ENCODE measurements at regions not wholly inside any gene's neighbourhood (a gene's known extent, or its start where the extent isn't known, plus 50 kb on each side); places are given as distances from the start of the nearest gene placed in this dataset.
A peak's percentile ranks its signal among the peaks of the same experiment; 100 is the strongest.

DNA sequence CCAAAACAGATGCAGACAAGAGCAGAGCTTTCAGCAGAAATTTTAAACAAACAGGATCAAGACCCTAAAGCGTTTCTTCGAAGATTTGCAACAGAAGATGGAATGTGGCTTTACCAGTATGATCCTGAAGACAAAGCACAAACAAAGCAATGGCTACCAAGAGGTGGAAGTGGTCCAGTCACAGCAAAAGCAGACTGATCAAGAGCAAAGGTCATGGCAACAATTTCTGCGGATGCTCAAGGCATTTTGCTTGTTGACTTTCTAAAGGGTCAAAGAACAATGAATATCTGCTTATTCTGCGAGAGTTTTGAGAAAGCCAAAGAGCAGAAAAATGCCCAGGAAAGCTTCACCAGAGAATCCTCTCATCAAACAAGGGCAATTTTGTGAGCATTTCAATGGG is 130.4 kb downstream of the MBL2 start:
- Histone ChIP-seq H3K79me2 (ENCODE audit: low read length) (no peaks in the 10 kb centered on the region), H3K4me1 (ENCODE audit: low read length) (no peaks in the 10 kb centered on the region), H4K20me1 (ENCODE audit: insufficient read depth, low read depth, low read length) (no peaks in the 10 kb centered on the region), H3K4me2 (ENCODE audit: low read depth, low read length, poor library complexity, severe bottlenecking) (no peak overlapping the region), H2AFZ (ENCODE audit: low read length) (no peak overlapping the region), H3K27ac (ENCODE audit: low read length) (no peak overlapping the region), H3K36me3 (ENCODE audit: insufficient read depth, low read length) (no peaks in the 10 kb centered on the region), H3K4me3 (ENCODE audit: low read length) (no peak overlapping the region), H3K9me3 (ENCODE audit: low read length) (peaks cover 3% of the 10 kb centered on the region), H3K9me2 (replicated peaks; ENCODE audit: insufficient read depth, low read length) (no peaks in the 10 kb centered on the region), H3K27me3 (ENCODE audit: low read length) (no peaks in the 10 kb centered on the region), H3K9ac (ENCODE audit: low read length) (no peak overlapping the region)
- DNase-seq, result no peak

DNA sequence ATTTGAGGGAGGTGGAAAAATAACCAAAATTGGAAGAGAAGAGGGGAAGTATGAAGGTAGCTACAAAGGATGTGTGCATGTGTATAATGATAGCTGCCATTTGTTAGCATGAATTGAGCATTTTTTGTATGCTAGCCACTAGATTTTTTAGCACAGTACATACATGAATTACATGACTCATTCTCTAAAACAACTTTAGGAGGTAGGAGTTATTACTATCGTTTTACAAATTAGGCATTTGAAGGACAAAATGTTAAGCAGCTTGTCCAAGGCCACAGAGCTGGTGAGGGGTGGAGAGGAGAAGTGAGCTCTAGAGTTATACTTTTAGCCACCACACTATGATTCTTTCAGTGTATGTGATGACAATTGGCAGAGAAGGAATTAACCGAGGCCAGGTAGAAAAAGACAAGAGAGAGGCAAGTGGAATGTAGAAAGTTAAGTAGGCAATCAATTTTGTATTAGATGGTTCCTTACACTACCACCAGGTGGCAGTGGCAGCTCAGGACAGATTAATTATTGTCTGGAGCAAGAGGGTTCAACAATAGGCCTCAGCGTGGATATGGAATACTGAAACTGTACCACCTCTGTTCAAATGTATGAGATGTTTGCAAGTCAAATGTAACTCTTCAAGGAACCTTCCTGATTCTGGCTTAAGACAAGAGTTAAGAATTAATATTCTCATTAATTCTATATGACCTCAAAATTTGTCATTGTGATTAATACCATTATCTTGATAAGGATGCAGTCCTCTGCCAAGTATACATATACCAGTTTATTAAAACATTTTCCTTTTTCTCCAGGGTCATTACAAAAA is 128.0 kb downstream of the MBL2 start:
- Histone ChIP-seq H3K9me3 (ENCODE audit: low read length) (peaks cover 2% of the 10 kb centered on the region; the same call in 1 of the 2 replicates), H3K9me2 (replicated peaks; ENCODE audit: insufficient read depth, low read length) (no peaks in the 10 kb centered on the region), H3K36me3 (ENCODE audit: insufficient read depth, low read length) (no peaks in the 10 kb centered on the region), H3K27me3 (ENCODE audit: low read length) (no peaks in the 10 kb centered on the region), H3K4me3 (ENCODE audit: low read length) (no peak overlapping the region), H2AFZ (ENCODE audit: low read length) (no peak overlapping the region), H3K9ac (ENCODE audit: low read length) (no peak overlapping the region), H3K4me1 (ENCODE audit: low read length) (no peaks in the 10 kb centered on the region), H3K4me2 (ENCODE audit: low read depth, low read length, poor library complexity, severe bottlenecking) (no peak overlapping the region), H3K79me2 (ENCODE audit: low read length) (no peaks in the 10 kb centered on the region), H3K27ac (ENCODE audit: low read length) (no peak overlapping the region), H4K20me1 (ENCODE audit: insufficient read depth, low read depth, low read length) (no peaks in the 10 kb centered on the region)
- DNase-seq, result peak; percentile 72

DNA sequence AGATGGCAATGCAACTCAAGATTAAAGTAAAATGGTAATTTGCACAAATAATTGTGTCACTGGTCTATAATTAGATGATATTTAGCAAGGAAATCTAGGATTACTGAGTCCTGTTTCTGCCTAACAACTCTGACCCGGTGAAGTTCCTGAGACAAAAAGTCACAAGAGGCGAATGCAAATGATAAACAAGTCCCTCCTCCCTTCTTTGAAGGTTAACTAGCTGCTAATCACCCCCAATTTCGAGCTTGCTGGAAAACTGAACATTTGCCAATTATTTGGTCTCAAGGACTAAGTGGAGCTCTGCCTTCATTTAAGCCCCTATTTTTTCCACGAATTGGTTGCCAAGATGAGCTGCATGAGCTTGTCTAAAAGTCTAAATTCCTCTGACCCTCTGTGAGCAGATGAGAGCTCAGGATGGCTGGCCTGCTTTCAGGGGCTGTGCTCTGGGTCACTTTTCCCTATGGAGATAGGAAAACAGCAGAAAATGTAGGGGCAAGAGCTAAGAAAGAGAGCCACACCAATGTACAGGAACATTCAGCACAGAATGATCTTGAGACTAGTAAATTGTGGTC is 127.3 kb downstream of the MBL2 start:
- Histone ChIP-seq H3K27me3 (ENCODE audit: low read length) (no peaks in the 10 kb centered on the region), H3K36me3 (ENCODE audit: insufficient read depth, low read length) (no peaks in the 10 kb centered on the region), H3K4me2 (ENCODE audit: low read depth, low read length, poor library complexity, severe bottlenecking) (no peak overlapping the region), H3K4me1 (ENCODE audit: low read length) (no peaks in the 10 kb centered on the region), H3K9me3 (ENCODE audit: low read length) (peaks cover 2% of the 10 kb centered on the region; the same call in 1 of the 2 replicates), H3K9ac (ENCODE audit: low read length) (no peak overlapping the region), H4K20me1 (ENCODE audit: insufficient read depth, low read depth, low read length) (no peaks in the 10 kb centered on the region), H3K9me2 (replicated peaks; ENCODE audit: insufficient read depth, low read length) (no peaks in the 10 kb centered on the region), H3K4me3 (ENCODE audit: low read length) (no peak overlapping the region), H3K27ac (ENCODE audit: low read length) (no peak overlapping the region), H2AFZ (ENCODE audit: low read length) (no peak overlapping the region), H3K79me2 (ENCODE audit: low read length) (no peaks in the 10 kb centered on the region)
- DNase-seq, result no peak

DNA sequence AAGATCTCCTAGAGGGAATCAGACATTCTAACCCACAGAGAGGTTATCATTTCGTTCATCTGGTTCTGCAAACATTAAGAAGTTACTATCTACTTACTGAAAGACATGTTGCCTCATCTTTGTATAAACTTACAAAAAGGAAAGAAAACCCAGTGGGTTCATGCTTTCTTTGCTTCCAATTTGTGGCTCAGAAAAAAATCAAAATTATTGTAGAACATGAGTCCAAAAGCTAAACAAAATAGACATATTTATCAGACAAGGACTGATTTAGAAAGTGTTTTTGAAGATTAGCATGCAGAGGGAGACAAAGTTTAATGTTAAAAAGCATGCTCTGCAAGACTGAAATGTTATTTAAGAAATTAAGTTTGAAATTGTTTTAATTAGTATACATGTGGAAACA is 123.1 kb downstream of the MBL2 start:
- no peak for DNase-seq
- Histone ChIP-seq H2AFZ (ENCODE audit: low read length) (no peak overlapping the region), H3K36me3 (ENCODE audit: insufficient read depth, low read length) (no peaks in the 10 kb centered on the region), H3K9ac (ENCODE audit: low read length) (no peak overlapping the region), H3K27ac (ENCODE audit: low read length) (no peak overlapping the region), H3K4me2 (ENCODE audit: low read depth, low read length, poor library complexity, severe bottlenecking) (no peak overlapping the region), H3K79me2 (ENCODE audit: low read length) (no peaks in the 10 kb centered on the region), H3K9me3 (ENCODE audit: low read length) (no peaks in the 10 kb centered on the region), H4K20me1 (ENCODE audit: insufficient read depth, low read depth, low read length) (no peaks in the 10 kb centered on the region), H3K9me2 (replicated peaks; ENCODE audit: insufficient read depth, low read length) (no peaks in the 10 kb centered on the region), H3K4me3 (ENCODE audit: low read length) (no peak overlapping the region), H3K4me1 (ENCODE audit: low read length) (no peaks in the 10 kb centered on the region), H3K27me3 (ENCODE audit: low read length) (no peaks in the 10 kb centered on the region)

DNA sequence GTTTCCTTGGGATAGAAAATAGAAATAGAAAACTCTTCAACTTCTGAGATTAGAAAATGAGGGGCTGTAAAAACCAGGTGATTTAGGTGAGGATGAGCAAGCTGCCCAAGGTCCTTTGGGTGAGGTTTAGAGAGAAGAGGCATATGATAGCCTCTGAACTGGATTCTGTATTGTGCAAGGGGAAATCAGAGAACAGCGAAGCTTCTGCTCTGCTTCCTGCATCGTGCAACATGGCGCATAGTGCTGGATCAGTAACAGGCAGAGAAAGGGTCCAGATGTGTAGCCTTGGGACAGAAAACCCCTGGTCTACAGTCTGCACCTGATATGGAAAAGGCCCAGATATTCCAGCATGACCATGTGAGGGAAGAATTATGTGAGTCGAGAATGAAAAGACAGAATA is 121.7 kb downstream of the MBL2 start:
- no peaks in the 10 kb centered on the region for H3K36me3 ChIP-seq (ENCODE audit: insufficient read depth, low read length)
- DNase-seq, result no peak
- no peak overlapping the region for H3K4me2 ChIP-seq (ENCODE audit: low read depth, low read length, poor library complexity, severe bottlenecking)
- no peaks in the 10 kb centered on the region; the same call in 1 of the 2 replicates for H3K9me3 ChIP-seq (ENCODE audit: low read length)
- no peaks in the 10 kb centered on the region for H4K20me1 ChIP-seq (ENCODE audit: insufficient read depth, low read depth, low read length)
- H3K79me2 ChIP-seq (ENCODE audit: low read length), result no peaks in the 10 kb centered on the region
- no peak overlapping the region for H3K27ac ChIP-seq (ENCODE audit: low read length)
- H3K4me1 ChIP-seq (ENCODE audit: low read length), result no peaks in the 10 kb centered on the region
- no peak overlapping the region for H3K9ac ChIP-seq (ENCODE audit: low read length)
- no peaks in the 10 kb centered on the region for H3K9me2 ChIP-seq (replicated peaks; ENCODE audit: insufficient read depth, low read length)
- no peak overlapping the region for H3K4me3 ChIP-seq (ENCODE audit: low read length)
- no peak overlapping the region for H2AFZ ChIP-seq (ENCODE audit: low read length)
- no peaks in the 10 kb centered on the region for H3K27me3 ChIP-seq (ENCODE audit: low read length)

DNA sequence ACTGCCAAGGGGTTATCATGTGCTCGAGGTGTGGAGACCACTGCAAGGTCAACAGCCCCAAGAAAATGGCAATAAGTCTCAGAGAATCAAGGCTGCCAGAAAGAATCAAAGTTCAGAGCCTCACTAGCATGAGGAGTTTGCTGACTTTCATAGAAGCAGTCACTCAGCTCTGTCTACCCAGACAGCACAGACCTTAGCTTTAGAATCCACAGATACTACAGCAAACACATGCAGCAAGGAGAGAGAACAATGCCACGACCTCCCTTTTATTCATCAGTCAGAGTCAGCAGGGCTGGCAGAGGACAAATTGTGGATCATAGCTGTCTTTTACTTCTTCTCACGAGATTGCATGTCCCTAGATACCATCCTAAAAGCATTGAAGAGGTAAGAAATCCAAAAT is 121.3 kb downstream of the MBL2 start:
- H4K20me1 ChIP-seq (ENCODE audit: insufficient read depth, low read depth, low read length), result no peaks in the 10 kb centered on the region
- no peak overlapping the region for H3K9ac ChIP-seq (ENCODE audit: low read length)
- no peaks in the 10 kb centered on the region; the same call in 1 of the 2 replicates for H3K9me3 ChIP-seq (ENCODE audit: low read length)
- H3K4me2 ChIP-seq (ENCODE audit: low read depth, low read length, poor library complexity, severe bottlenecking), result no peak overlapping the region
- no peaks in the 10 kb centered on the region for H3K36me3 ChIP-seq (ENCODE audit: insufficient read depth, low read length)
- H3K4me1 ChIP-seq (ENCODE audit: low read length), result no peaks in the 10 kb centered on the region
- H3K9me2 ChIP-seq (replicated peaks; ENCODE audit: insufficient read depth, low read length), result no peaks in the 10 kb centered on the region
- H3K4me3 ChIP-seq (ENCODE audit: low read length), result no peak overlapping the region
- H3K27ac ChIP-seq (ENCODE audit: low read length), result no peak overlapping the region
- no peak for DNase-seq
- H3K27me3 ChIP-seq (ENCODE audit: low read length), result no peaks in the 10 kb centered on the region
- H2AFZ ChIP-seq (ENCODE audit: low read length), result no peak overlapping the region
- H3K79me2 ChIP-seq (ENCODE audit: low read length), result no peaks in the 10 kb centered on the region

DNA sequence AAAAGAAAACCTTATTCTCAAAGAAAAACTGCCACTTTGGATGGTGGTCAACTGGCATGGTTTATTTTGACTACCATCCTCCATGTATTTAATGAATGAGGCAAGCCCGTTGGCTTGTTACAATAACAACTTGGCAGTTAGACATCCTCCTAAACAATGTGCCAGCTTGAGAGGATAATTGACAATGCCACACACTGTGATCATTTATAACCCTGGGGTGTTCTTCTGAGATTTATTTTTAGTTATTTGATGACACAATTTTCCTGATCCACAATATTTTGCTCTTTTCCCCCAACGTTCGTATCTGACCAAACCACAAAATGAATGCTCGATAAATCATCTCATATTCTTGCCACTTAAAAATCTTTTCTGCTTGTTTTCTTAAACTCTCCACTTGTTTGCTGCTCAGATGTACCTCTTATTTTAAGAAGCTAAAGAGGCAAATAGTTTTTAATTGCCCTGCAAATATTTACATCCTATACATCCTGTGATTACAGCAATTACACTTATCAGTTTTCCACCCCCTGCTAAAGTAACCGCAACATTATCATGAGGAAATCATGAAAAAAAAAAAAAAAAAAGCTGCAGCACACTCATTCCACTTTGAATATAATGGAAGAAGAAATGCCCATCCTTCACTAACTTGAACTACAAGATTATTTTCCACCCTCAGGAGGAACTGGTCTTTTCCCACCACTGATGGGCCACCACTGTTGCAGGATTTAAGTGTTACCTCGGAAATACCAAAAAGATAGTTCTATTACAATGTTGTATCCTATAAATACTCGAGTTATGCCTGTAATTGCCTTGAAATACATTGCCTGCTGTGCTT is 119.9 kb downstream of the MBL2 start:
- no peaks in the 10 kb centered on the region for H3K79me2 ChIP-seq (ENCODE audit: low read length)
- H3K27ac ChIP-seq (ENCODE audit: low read length), result no peak overlapping the region
- no peak for DNase-seq
- H3K9me3 ChIP-seq (ENCODE audit: low read length), result no peaks in the 10 kb centered on the region; the same call in 1 of the 2 replicates
- no peak overlapping the region for H3K4me2 ChIP-seq (ENCODE audit: low read depth, low read length, poor library complexity, severe bottlenecking)
- no peaks in the 10 kb centered on the region for H3K36me3 ChIP-seq (ENCODE audit: insufficient read depth, low read length)
- H3K9ac ChIP-seq (ENCODE audit: low read length), result no peak overlapping the region
- no peaks in the 10 kb centered on the region for H3K4me1 ChIP-seq (ENCODE audit: low read length)
- no peaks in the 10 kb centered on the region for H3K9me2 ChIP-seq (replicated peaks; ENCODE audit: insufficient read depth, low read length)
- H2AFZ ChIP-seq (ENCODE audit: low read length), result no peak overlapping the region
- H3K4me3 ChIP-seq (ENCODE audit: low read length), result no peak overlapping the region
- no peaks in the 10 kb centered on the region for H4K20me1 ChIP-seq (ENCODE audit: insufficient read depth, low read depth, low read length)
- no peaks in the 10 kb centered on the region for H3K27me3 ChIP-seq (ENCODE audit: low read length)

DNA sequence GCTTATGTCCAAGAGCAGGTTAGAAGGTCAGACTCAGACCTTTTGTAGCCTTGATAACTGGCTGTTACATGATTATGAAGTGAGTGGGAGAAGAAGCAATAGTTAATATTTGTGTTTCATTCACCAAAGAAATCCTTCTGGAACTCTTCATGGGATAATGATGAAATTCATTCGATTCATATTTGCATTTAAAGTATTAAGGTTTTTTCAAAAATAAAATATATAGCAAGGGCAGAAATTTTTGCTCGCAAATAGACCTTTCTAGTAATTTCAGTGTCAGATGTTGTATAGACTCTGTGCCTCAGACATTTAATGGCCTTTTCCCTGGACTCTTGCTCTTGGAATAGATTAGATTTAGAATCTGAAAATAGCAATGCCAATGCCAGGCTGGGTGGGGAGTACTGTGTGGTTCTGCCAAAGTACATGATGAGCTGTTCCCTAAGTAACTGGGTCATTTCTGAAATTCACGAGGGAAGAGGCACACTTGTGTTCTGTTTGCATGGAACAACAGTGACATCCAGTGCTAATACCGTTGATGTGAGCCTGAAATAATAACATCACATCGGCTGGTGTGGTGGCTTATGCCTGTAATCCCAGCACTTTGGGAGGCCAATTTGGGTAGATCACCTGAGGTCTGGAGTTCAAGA is 119.2 kb downstream of the MBL2 start:
- H3K4me1 ChIP-seq (ENCODE audit: low read length), result no peaks in the 10 kb centered on the region
- no peak overlapping the region for H3K9ac ChIP-seq (ENCODE audit: low read length)
- no peaks in the 10 kb centered on the region for H3K36me3 ChIP-seq (ENCODE audit: insufficient read depth, low read length)
- no peak overlapping the region for H2AFZ ChIP-seq (ENCODE audit: low read length)
- no peaks in the 10 kb centered on the region for H3K27me3 ChIP-seq (ENCODE audit: low read length)
- H3K79me2 ChIP-seq (ENCODE audit: low read length), result no peaks in the 10 kb centered on the region
- DNase-seq, result no peak
- no peaks in the 10 kb centered on the region; the same call in 1 of the 2 replicates for H3K9me3 ChIP-seq (ENCODE audit: low read length)
- no peak overlapping the region for H3K27ac ChIP-seq (ENCODE audit: low read length)
- H3K4me2 ChIP-seq (ENCODE audit: low read depth, low read length, poor library complexity, severe bottlenecking), result no peak overlapping the region
- no peak overlapping the region for H3K4me3 ChIP-seq (ENCODE audit: low read length)
- H3K9me2 ChIP-seq (replicated peaks; ENCODE audit: insufficient read depth, low read length), result no peaks in the 10 kb centered on the region
- no peaks in the 10 kb centered on the region for H4K20me1 ChIP-seq (ENCODE audit: insufficient read depth, low read depth, low read length)
